ENCODE measurements at regions not wholly inside any gene's neighbourhood (a gene's known extent, or its start where the extent isn't known, plus 50 kb on each side); places are given as distances from the start of the nearest gene placed in this dataset.
A peak's percentile ranks its signal among the peaks of the same experiment; 100 is the strongest.
"Not testable (repeated sequence)": the region's sequence is repeated elsewhere in the genome, so short reads cannot be mapped to it uniquely, and the experiment has no call there.

DNA sequence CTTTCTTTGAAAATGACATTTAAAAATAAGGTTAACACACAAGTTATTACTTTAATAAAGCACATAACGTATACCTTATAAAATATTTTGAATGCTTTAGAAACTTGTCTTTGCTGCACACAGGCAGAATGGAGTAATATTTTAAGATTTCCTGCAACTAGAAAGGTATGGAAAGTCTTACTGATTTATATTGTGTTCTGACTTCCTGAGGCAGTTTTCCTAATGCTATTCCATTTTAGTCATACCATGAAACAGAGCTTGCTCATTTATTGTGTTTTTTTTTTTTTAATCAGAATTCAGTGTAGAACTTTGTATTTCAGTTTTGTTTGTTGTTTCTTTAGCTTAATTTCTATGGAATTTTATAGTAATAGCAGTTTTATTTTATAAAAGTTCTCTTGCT is 60.9 kb upstream of the S1PR1 start:
- peak in 1 of 2 donors; percentile 50 for DNase-seq (ENCODE audit: low read depth in 2 of 2)
- TF ChIP-seq, protein P1, sequence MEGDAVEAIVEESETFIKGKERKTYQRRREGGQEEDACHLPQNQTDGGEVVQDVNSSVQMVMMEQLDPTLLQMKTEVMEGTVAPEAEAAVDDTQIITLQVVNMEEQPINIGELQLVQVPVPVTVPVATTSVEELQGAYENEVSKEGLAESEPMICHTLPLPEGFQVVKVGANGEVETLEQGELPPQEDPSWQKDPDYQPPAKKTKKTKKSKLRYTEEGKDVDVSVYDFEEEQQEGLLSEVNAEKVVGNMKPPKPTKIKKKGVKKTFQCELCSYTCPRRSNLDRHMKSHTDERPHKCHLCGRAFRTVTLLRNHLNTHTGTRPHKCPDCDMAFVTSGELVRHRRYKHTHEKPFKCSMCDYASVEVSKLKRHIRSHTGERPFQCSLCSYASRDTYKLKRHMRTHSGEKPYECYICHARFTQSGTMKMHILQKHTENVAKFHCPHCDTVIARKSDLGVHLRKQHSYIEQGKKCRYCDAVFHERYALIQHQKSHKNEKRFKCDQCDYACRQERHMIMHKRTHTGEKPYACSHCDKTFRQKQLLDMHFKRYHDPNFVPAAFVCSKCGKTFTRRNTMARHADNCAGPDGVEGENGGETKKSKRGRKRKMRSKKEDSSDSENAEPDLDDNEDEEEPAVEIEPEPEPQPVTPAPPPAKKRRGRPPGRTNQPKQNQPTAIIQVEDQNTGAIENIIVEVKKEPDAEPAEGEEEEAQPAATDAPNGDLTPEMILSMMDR (IDR thresholded peaks at IDR 0.05; ENCODE audit: low read depth, low read length) = no peak
- no peak overlapping the region for H3K4me3 ChIP-seq (replicated peaks in 1 of 2; ENCODE audit: low read depth in 2 of 2, low read length in 2 of 2)

DNA sequence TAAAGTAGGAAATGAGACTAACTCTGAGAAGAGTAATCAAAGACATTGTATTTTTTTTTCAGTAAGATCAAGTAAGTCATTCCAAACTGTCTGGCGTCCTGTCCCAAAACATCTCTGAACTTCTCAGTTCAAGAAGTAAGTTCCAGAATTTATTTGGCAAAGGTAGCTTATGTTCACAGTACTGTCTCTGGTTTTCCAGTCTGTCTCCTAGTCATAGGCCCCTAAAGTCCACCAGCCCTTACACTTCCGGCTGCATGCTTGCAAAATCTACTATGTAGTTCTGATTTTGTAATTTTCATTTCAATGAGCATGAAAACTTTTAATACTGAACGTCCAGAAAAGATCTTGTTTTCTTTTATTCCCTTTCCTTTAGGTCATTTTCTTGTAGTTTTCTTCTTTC is 61.4 kb upstream of the S1PR1 start:
- peak in 1 of 2 donors; percentile 63 for DNase-seq (ENCODE audit: low read depth in 2 of 2)
- TF ChIP-seq, protein P1 (IDR thresholded peaks at IDR 0.05; ENCODE audit: low read depth, low read length) = no peak
- no peak overlapping the region for H3K4me3 ChIP-seq (replicated peaks in 1 of 2; ENCODE audit: low read depth in 2 of 2, low read length in 2 of 2)

DNA sequence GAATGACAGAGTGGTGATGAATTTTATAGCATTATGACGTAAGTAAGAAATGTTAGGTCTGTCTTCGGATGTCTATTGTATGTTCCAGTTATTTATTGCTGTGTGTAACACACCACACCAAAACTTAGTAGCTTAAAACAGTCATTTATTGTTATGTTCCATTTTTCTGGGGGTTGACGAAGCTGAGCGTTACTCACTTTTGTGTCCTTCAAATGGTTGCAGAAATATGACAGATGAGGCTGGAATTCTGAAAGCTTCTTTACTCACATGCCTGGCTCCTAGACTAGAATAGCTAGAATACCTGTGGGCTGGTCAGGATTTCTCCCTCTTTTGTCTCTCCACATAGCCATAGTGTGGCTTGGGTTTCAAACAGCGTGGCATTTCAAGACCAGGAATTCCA is 62.1 kb upstream of the S1PR1 start:
- DNase-seq (ENCODE audit: low read depth in 2 of 2) = peak in 1 of 2 donors; percentile 96
- TF ChIP-seq, protein P1 (IDR thresholded peaks at IDR 0.05; ENCODE audit: low read depth, low read length) = no peak
- no peak overlapping the region for H3K4me3 ChIP-seq (replicated peaks in 1 of 2; ENCODE audit: low read depth in 2 of 2, low read length in 2 of 2)

DNA sequence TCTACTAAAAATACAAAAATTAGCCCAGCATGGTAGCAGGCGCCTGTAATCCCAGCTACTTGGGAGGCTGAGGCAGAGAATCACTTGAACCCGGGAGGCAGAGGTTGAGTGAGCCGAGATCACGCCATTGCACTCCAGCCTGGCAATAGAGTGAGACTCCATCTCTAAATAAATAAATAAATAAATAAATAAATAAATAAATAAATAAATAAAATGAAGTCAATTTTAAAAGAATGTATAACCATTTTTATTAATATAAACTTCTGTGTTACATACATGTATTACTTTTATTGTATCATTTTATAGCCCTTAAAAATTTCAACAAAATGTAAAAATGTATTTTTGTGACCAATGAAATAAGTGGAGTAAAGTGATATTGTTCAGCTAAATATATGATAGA is 62.5 kb upstream of the S1PR1 start:
- not testable (repeated sequence) for DNase-seq (ENCODE audit: low read depth in 2 of 2); H3K4me3 ChIP-seq (replicated peaks in 1 of 2; ENCODE audit: low read depth in 2 of 2, low read length in 2 of 2)

DNA sequence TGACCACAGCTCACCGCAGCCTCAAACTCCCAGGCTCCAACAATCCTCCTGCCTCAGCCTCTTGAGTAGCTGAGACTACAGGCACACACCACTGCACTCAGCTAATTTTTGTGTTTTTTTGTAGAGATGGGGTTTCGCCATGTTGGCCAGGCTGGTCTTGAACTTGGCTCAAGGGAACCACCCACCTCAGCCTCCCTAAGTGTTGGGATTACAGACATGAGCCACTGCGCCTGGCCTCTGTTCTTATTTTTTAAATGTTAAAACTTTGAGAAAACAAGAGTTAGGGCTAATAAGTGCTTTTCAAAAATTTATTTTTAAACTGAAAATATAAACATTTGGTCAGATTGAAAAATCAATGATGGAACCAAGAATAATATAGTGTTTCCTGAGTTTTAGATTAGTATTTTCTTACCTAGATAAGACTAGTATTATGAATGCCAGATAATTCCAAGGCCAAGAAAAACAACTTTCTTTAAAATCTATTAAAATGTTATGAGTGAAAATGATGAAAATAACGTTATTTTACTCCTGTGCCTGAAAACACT is 66.2 kb upstream of the S1PR1 start:
- no peak overlapping the region for H3K4me3 ChIP-seq (replicated peaks in 1 of 2; ENCODE audit: low read depth in 2 of 2, low read length in 2 of 2)
- DNase-seq (ENCODE audit: low read depth in 2 of 2) = no peak
- TF ChIP-seq, protein P1 (IDR thresholded peaks at IDR 0.05; ENCODE audit: low read depth, low read length) = no peak

DNA sequence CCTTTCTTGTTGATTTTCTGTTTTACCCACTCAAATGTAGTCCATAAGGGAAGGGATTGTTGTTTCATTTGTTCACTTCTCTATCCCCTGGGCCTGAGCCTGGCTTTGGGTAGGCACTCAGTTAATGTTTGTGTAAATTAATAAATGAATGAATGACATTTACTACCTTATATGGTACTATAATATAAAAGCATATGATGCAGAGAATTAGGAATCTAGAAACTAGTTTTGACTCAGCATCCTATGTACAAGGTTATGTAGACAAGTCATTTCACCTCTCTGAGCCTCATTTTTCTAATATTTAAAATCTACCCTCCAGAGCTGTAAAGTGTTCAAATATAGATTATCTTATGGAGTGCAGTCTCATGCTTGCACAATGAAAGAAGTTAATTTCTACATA is 68.9 kb upstream of the S1PR1 start:
- H3K4me3 ChIP-seq (replicated peaks in 1 of 2; ENCODE audit: low read depth in 2 of 2, low read length in 2 of 2) = no peak overlapping the region
- no peak for DNase-seq (ENCODE audit: low read depth in 2 of 2)
- TF ChIP-seq, protein P1 (IDR thresholded peaks at IDR 0.05; ENCODE audit: low read depth, low read length) = no peak

DNA sequence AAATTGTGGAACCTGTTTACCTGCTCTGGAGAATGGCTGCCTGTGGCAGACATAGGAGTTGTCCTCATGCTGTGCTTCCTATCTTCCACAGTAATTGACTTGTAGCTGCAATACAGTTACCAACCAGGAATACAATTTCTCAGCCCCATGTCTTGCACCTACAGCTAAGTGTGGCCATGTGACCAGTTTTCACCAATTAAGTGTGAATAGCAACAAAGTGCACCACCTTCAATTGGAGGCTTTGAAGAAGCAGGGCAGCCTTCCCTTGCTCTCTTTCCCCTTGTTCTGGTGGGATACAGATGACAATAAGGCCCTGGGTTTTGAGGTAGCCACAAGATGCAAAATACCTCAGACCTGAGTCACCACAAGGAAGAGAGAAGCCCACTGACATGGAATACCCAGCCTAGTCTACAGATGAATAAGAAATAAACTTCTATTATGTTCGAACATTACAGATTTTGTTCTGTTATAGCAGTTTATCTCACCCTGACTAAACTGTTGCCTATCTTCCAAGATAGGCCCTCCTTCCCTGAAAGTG is 70.2 kb upstream of the S1PR1 start:
- DNase-seq (ENCODE audit: low read depth in 2 of 2) = no peak
- TF ChIP-seq, protein P1 (IDR thresholded peaks at IDR 0.05; ENCODE audit: low read depth, low read length) = no peak
- no peak overlapping the region for H3K4me3 ChIP-seq (replicated peaks in 1 of 2; ENCODE audit: low read depth in 2 of 2, low read length in 2 of 2)
